GM12878 (cell line): ENCODE measurements at regions not wholly inside any gene's neighbourhood (a gene's known extent, or its start where the extent isn't known, plus 50 kb on each side); places are given as distances from the start of the nearest gene placed in this dataset.

Experiments used
- CREB1 ChIP-seq: IDR thresholded peaks from 2 replicates; pipeline ENCODE4 v1.6.1; 2012; ENCODE audit warnings: low read depth, mild to moderate bottlenecking, inconsistent platforms
- FOS ChIP-seq: IDR thresholded peaks from 3 replicates; pipeline ENCODE4 v1.6.1; 2011; ENCODE audit warnings: borderline replicate concordance; ENCODE audit not compliant: insufficient read length; ENCODE audit errors: extremely low read depth
- TF ChIP-seq, protein P1 (sequence below): IDR thresholded peaks from 2 replicates; pipeline ENCODE4 v1.6.1; 2012; ENCODE audit warnings: mild to moderate bottlenecking, low read depth, low read length
- TF ChIP-seq, protein P2 (sequence below): fragments of 450-650 bp; IDR thresholded peaks from 2 replicates; pipeline ENCODE4 v1.6.1; 2014; ENCODE audit warnings: mild to moderate bottlenecking

DNA sequence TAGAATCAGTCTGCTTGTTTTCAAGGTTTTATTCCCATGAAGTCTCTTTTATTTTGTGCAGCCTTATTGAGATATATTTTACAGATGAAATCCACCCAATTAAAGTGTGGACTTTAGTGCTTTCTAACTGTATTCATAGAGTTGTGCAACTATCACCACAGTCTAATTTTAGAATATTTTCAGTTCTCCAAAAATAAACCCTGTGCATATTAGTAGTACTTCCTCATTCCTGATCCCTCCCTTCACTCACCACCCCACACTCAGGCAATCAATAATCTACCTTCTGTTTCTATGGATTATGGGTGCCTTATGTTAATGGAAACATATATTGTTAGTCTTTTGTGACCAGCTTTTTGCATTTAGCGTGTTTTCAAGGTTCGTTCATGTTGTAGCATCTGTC is 185.7 kb upstream of the TMEM72 start:
- TF ChIP-seq CREB1 = no peak
- no peak for TF ChIP-seq FOS
- TF ChIP-seq, protein P1, sequence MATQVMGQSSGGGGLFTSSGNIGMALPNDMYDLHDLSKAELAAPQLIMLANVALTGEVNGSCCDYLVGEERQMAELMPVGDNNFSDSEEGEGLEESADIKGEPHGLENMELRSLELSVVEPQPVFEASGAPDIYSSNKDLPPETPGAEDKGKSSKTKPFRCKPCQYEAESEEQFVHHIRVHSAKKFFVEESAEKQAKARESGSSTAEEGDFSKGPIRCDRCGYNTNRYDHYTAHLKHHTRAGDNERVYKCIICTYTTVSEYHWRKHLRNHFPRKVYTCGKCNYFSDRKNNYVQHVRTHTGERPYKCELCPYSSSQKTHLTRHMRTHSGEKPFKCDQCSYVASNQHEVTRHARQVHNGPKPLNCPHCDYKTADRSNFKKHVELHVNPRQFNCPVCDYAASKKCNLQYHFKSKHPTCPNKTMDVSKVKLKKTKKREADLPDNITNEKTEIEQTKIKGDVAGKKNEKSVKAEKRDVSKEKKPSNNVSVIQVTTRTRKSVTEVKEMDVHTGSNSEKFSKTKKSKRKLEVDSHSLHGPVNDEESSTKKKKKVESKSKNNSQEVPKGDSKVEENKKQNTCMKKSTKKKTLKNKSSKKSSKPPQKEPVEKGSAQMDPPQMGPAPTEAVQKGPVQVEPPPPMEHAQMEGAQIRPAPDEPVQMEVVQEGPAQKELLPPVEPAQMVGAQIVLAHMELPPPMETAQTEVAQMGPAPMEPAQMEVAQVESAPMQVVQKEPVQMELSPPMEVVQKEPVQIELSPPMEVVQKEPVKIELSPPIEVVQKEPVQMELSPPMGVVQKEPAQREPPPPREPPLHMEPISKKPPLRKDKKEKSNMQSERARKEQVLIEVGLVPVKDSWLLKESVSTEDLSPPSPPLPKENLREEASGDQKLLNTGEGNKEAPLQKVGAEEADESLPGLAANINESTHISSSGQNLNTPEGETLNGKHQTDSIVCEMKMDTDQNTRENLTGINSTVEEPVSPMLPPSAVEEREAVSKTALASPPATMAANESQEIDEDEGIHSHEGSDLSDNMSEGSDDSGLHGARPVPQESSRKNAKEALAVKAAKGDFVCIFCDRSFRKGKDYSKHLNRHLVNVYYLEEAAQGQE = no peak
- TF ChIP-seq, protein P2, sequence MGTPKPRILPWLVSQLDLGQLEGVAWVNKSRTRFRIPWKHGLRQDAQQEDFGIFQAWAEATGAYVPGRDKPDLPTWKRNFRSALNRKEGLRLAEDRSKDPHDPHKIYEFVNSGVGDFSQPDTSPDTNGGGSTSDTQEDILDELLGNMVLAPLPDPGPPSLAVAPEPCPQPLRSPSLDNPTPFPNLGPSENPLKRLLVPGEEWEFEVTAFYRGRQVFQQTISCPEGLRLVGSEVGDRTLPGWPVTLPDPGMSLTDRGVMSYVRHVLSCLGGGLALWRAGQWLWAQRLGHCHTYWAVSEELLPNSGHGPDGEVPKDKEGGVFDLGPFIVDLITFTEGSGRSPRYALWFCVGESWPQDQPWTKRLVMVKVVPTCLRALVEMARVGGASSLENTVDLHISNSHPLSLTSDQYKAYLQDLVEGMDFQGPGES = no peak
